KMS-11 (cell line): ENCODE measurements at regions not wholly inside any gene's neighbourhood (a gene's known extent, or its start where the extent isn't known, plus 50 kb on each side); places are given as distances from the start of the nearest gene placed in this dataset.

ENCODE experiments used
- H2AFZ ChIP-seq: fragments of 200-600 bp; sonication (generic); 2 replicates; pipeline ENCODE4 v1.6.1; 2016; ENCODE audit warnings: antibody characterized with exemption, mixed run types, low read depth
- H3K27ac ChIP-seq: fragments of 200-600 bp; sonication (generic); 2 replicates; pipeline ENCODE4 v1.6.1; 2016; ENCODE audit warnings: mild to moderate bottlenecking, mixed run types
- H3K27me3 ChIP-seq: fragments of 200-600 bp; sonication (generic); 2 replicates; pipeline ENCODE4 v1.6.1; 2017; ENCODE audit warnings: mild to moderate bottlenecking, low read depth, mixed run types, moderate library complexity; ENCODE audit not compliant: insufficient read depth
- H3K36me3 ChIP-seq: fragments of 200-600 bp; sonication (generic); 2 replicates; pipeline ENCODE4 v1.6.1; 2017; ENCODE audit warnings: mild to moderate bottlenecking, mixed run types; ENCODE audit not compliant: insufficient read depth
- H3K4me1 ChIP-seq: fragments of 200-600 bp; sonication (generic); 2 replicates; pipeline ENCODE4 v1.6.1; 2016; ENCODE audit warnings: mild to moderate bottlenecking, low read depth, mixed run types; ENCODE audit not compliant: poor library complexity, severe bottlenecking
- H3K4me2 ChIP-seq: fragments of 200-600 bp; sonication (generic); 2 replicates; pipeline ENCODE4 v1.7.0; 2016; ENCODE audit warnings: mild to moderate bottlenecking, mixed run types
- H3K4me3 ChIP-seq: fragments of 200-600 bp; sonication (generic); IDR thresholded peaks from 2 replicates; pipeline ENCODE4 v1.6.1; 2017; ENCODE audit warnings: low read depth, low read length, mixed read lengths; ENCODE audit not compliant: insufficient read depth
- H3K79me2 ChIP-seq: fragments of 200-600 bp; sonication (generic); 2 replicates; pipeline ENCODE4 v1.6.1; 2016; ENCODE audit warnings: low read depth, mixed run types; ENCODE audit not compliant: insufficient read depth
- H3K9ac ChIP-seq: fragments of 200-600 bp; sonication (generic); 2 replicates; pipeline ENCODE4 v1.6.1; 2016; ENCODE audit warnings: mild to moderate bottlenecking, mixed run types
- H4K20me1 ChIP-seq: fragments of 200-600 bp; sonication (generic); 2 replicates; pipeline ENCODE4 v1.6.1; 2016; ENCODE audit warnings: mild to moderate bottlenecking, mixed run types; ENCODE audit not compliant: insufficient read depth
- CTCF ChIP-seq: fragments of 200-600 bp; sonication (generic); conservative IDR thresholded peaks from 2 replicates; pipeline ENCODE4 v1.6.1; 2017; ENCODE audit warnings: low read depth, mild to moderate bottlenecking, antibody characterized with exemption, low read length, moderate library complexity, mixed read lengths

GRCh38 chr16:51814617-51815016 lies 663.5 kb upstream of the SALL1 start:
- Histone ChIP-seq H3K27me3 (no peaks in the 10 kb centered on the region), H3K27ac (no peak overlapping the region), H4K20me1 (no peaks in the 10 kb centered on the region), H3K36me3 (no peaks in the 10 kb centered on the region), H3K4me2 (no peak overlapping the region), H2AFZ (no peak overlapping the region), H3K9ac (no peak overlapping the region), H3K4me3 (no peak overlapping the region), H3K79me2 (no peaks in the 10 kb centered on the region), H3K4me1 (no peaks in the 10 kb centered on the region)
- TF ChIP-seq CTCF, result no peak

GRCh38 chr16:51813609-51814008 lies 662.5 kb upstream of the SALL1 start:
- Histone ChIP-seq H4K20me1 (no peaks in the 10 kb centered on the region), H2AFZ (no peak overlapping the region), H3K9ac (no peak overlapping the region), H3K27ac (no peak overlapping the region), H3K4me3 (no peak overlapping the region), H3K4me2 (no peak overlapping the region), H3K4me1 (no peaks in the 10 kb centered on the region), H3K79me2 (no peaks in the 10 kb centered on the region), H3K27me3 (no peaks in the 10 kb centered on the region), H3K36me3 (no peaks in the 10 kb centered on the region)
- TF ChIP-seq CTCF, result no peak

DNA sequence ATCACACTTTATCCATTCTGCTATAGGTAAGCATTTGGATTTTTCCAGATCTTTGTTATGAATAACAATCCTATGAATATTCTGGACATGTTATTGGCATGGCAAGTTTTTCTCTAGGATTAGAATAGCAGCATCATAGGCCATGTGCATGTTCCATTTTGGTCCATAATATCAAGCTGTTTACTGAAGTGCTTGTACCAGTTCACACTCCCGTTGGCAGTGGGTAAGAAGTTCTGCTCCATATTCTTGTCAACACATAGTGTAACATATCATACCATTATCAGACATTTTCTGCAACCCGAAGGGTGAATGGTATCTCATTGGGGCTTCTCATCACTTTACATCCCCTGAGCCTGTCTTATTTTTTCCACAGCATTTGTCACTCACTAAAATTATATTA lies 661.9 kb upstream of the SALL1 start:
- H3K9ac ChIP-seq, result no peak overlapping the region
- H2AFZ ChIP-seq, result no peak overlapping the region
- H4K20me1 ChIP-seq, result no peaks in the 10 kb centered on the region
- H3K4me1 ChIP-seq, result no peaks in the 10 kb centered on the region
- H3K27me3 ChIP-seq, result no peaks in the 10 kb centered on the region
- no peak overlapping the region for H3K4me3 ChIP-seq
- H3K4me2 ChIP-seq, result no peak overlapping the region
- H3K27ac ChIP-seq, result no peak overlapping the region
- H3K79me2 ChIP-seq, result no peaks in the 10 kb centered on the region
- no peak for TF ChIP-seq CTCF
- H3K36me3 ChIP-seq, result no peaks in the 10 kb centered on the region

GRCh38 chr16:51807551-51807950 lies 656.5 kb upstream of the SALL1 start:
- H4K20me1 ChIP-seq, result no peaks in the 10 kb centered on the region
- no peak overlapping the region for H3K4me2 ChIP-seq
- no peak overlapping the region for H3K4me3 ChIP-seq
- H3K36me3 ChIP-seq, result no peaks in the 10 kb centered on the region
- TF ChIP-seq CTCF, result no peak
- H3K79me2 ChIP-seq, result no peaks in the 10 kb centered on the region
- H3K9ac ChIP-seq, result no peak overlapping the region
- H3K4me1 ChIP-seq, result no peaks in the 10 kb centered on the region
- H2AFZ ChIP-seq, result no peak overlapping the region
- no peak overlapping the region for H3K27ac ChIP-seq
- no peaks in the 10 kb centered on the region for H3K27me3 ChIP-seq

- Histone ChIP-seq H4K20me1 (no peaks in the 10 kb centered on the region), H3K4me1 (no peaks in the 10 kb centered on the region), H3K9ac (no peak overlapping the region), H3K27ac (no peak overlapping the region), H3K4me2 (no peak overlapping the region), H3K27me3 (no peaks in the 10 kb centered on the region), H3K4me3 (no peak overlapping the region), H2AFZ (no peak overlapping the region), H3K36me3 (no peaks in the 10 kb centered on the region), H3K79me2 (no peaks in the 10 kb centered on the region)
- no peak for TF ChIP-seq CTCF
These were observed 650.6 kb upstream of the SALL1 start for GRCh38 chr16:51801635-51802034.
